HG03095 (cell line): ENCODE measurements at regions not wholly inside any gene's neighbourhood (a gene's known extent, or its start where the extent isn't known, plus 50 kb on each side); places are given as distances from the start of the nearest gene placed in this dataset.

Experiments
- ATAC-seq: cut with Tn5 transposase; IDR thresholded peaks from one replicate; pipeline ENCODE4 v1.9.1; 2021; ENCODE audit warnings: moderate library complexity; ENCODE audit not compliant: unreplicated experiment

DNA sequence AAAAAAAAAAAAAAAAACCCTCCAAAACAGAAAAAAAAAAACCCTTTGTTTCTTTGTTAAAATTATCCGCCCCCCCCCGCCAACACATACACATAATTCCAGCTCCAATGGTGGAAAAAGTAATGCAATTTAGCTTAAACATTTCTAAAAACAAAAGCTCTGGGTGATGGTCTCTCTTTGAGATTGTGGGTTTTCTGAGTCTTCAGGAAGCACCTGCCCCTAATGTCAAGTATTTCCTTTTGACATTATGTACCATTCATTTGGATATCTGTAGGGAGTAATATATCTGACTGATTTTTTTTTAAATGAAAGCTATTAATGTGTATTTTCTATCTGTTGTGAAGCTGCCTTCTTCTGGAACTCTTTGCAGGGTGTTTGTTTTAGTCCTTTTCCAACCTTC, 389.7 kb downstream of the TAF11L14 start:
- no peak for ATAC-seq

DNA sequence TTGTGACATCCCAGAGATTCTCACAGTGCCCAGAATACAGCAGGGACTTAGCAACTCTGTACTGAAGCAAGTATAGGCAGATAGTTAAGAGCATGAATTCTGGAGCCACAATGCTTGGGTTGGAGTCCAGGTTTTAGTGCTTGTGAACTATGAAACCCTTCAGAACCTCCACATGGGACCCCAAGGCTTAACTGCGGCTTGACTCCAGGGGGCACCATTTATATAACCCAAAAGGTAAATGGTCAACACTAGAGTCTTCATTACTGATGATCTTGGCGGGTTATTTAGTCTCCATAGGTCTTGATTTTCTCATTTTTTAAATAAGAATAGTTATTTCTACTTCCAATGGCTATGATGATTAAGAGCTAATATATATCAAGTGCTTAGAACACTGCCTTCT, 390.3 kb downstream of the TAF11L14 start:
- ATAC-seq: no peak

DNA sequence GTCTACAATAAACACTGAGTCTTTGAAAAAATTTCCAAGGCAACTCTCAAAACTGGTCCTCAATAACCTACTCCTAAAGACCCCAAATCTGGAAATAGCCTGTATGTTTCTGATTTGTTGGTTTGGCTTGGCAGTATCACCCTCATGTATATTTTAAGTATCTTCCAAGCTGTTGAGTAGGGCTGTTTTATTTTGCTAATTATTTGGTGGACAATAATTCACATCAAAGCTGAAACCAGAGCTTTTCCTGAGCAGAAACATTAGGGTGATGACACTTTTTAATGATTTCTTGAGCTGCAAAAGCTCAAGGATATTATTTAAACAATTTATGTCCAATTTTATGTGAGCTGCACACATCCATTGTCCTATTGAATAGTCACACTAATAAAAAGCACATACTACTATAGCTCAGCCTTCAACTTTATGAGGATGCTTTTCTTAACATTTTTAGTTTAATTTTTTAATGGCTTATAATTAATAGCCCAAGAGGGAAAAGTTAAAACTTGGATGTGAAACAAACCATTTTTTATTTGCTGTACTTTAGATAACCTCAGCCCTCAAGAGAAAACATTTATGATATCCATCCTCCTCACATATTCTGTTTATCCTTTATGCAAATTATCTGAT, 393.1 kb downstream of the TAF11L14 start:
- no peak for ATAC-seq

DNA sequence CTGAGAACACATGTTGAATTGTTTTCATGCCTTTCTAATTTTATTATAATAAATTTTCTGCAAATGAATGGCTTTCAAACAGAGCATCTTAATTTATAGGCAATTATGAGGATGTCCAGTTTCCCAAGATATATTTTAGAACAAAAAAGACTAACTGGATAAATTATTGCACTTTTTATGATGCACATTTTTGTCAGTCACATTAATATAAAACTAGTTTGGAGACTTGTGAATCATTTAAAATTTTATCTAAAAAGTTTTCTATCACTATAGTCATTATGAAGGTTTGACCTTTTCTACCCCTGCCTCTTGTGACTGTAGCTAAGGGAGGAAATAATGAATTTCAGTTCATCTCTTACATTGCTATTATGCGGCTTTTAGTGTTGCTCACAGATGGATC, 393.8 kb downstream of the TAF11L14 start:
- no peak for ATAC-seq

DNA sequence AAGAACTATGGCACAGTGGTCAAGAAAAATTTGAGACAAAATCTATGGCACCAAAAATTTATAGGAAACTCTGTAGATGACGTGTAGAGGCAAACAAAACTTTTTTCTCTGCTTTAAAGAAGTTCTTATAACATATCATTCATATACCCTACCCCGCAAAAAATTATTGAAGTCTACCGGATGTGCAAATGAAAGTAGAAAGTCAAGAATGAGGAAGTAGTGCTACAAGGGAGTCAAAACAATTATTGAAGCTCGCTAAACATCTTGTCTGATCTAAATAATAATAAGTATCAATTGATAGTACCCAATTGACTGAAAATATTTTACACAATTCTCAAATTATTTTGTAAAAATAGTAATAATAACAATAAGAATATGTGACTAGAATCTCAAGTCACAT, 398.5 kb downstream of the TAF11L14 start:
- no peak for ATAC-seq

DNA sequence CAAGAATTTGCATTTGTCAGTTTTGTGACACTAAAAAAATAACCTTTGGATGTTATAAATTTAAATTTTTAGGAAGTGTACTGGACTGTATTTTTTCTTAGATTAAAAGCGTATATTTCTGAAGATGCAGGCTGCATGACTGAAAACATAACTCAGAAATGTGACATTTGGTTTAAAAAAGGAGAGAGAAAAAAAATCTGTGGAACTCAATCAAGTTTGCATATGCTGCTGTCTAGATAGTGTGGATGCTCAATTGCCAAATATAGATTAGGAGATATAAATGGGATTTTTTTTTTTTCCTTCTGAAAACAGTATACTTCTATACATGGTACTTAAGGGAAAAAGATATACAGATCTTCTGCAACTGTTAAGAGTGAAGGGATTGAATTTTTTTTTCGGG, 402.3 kb downstream of the TAF11L14 start:
- ATAC-seq: no peak

DNA sequence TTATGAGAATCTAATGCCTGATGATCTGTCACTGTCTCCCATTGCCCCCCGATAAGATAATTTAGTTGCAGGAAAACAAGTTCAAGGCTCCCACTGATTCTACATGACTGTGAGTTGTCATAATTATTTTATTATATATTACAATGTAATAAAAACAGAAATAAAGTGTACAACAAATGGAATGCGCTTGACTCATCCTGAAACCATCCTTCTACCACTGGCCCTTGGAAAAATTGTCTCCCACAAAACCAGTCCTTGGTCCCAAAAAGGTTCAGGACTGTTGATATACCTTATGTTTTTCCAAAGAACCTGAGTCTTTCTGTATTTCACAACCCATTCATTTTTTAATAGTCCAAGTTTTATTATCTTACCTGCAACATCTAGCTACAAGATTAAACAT, 403.5 kb downstream of the TAF11L14 start:
- ATAC-seq: no peak

DNA sequence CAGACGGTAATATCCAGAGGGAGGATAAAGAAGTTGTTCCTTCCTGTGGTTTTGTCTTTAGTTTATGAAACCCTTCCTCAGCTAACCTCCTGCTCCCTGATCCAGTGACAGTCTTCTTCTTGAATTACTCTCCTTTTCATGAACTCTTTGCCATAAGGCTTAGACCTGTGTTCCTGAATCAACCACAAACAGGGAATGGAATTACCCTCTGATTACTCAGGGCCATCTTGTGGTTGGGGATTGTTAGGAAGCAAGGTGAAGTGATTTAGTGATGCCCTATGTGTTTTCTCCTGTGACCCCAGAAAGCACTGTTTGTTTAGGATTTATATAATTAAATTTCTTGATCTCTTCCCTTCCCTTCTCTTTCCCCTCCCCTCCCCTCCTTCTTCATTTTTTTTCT, 409.1 kb downstream of the TAF11L14 start:
- no peak for ATAC-seq

DNA sequence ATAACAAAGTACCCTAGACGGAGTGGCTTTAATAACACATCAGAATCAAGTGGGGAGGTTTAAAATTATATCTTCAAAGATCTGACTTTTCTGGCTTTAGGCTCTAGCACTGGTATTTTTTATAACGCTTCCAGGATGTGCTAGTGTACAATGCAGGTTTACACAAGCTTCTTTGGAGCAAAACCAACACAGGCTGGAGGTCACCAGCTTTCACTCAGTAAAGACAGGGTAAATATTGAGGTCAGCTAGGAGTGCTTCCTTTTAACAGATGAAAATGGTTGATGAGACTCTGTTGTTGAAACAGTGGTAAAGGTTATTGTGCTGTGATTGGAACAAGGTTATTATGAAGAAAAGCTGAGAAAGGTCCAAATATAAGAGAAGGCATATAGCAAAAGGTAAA, 414.2 kb downstream of the TAF11L14 start:
- no peak for ATAC-seq

DNA sequence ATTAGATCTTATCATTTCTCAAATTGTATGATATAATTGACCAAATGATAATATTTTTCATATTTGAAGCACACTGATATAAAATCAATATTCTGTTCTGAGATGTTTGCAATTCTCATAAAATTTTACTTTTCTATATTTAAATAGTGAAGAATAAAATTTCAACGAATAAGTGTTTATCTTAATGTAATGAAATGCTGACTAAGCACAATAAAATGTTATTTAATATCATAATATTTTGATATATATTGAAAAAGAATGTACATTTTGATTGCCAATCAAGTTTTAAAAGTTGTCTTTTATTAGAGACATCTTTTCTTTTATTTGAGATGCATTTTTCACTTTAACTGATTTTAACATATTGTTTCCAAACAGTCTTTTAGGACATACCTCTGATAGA, 416.1 kb downstream of the TAF11L14 start:
- ATAC-seq: no peak

DNA sequence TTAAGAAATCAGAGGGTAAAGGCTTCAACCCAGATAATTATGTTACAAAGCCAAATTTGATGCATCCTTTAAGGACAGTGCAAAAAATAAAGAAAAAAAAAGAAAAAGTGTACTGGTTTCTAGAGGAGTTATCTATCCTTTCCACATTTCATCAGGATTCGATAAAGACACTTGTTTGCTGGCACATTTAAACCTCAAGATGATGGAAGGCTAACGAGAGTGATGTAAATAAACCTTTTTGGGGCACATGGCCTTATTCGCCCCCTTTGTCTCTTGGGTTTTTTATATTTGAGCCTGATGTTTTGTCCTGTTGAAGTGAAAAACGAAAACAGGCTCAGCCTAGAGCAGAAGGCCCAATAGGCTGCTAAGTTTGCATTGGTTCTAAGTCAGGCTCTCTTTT, 416.5 kb downstream of the TAF11L14 start:
- no peak for ATAC-seq

DNA sequence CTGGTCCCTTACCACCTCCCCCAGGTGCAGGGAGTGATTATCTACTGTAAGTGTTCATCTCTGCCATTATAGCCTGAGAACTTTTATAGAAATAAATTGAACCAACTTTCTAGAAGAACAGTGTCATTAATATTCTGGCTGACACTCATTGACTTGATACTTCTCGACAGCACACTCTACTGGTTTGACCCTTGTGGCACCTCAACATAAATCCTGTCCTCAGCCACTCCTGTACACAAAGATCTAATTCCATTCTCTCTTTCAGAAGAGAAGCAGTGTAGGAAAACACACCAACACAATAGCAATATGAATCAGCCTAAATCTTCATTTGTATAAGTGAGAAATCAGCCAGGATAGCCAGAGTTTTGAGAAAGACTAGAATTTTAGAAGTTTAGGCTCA, 417.7 kb downstream of the TAF11L14 start:
- ATAC-seq: no peak

DNA sequence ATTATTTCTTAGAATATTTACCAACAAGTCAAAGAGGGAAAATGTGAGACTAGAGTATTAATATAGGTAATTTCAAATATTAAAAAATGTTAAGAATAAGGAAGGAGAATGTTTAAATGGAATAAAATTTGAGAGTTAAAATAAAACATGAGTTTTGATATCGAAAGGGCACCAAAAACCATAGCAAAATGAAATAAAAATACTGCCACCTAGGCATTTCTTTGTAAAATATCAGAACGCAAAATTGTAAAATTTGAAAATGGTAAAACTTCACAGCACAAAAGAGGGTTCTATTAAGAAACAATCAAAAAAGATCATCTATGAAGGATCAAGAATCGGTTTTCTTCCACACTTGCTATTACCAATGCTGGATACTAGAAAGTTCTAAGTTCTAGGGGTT, 418.3 kb downstream of the TAF11L14 start:
- ATAC-seq: no peak

DNA sequence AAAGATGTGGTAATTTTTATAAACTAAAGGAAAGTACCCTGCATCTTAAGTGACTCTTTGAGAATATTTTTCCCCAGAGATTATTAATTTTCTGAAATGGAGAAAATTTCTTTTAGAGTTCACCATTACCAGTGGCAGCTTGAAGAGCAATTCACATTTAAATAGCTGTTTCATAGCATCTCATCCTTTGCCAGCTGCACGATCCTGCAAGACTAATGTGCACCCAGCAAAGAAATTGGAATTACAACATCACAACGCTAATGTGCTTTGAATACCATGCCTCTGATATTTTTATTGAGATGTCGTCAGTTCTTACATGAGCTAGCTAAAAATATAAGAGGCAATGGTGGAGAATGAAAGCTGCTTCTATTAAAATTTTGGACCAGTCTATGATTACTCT, 423.5 kb downstream of the TAF11L14 start:
- no peak for ATAC-seq

DNA sequence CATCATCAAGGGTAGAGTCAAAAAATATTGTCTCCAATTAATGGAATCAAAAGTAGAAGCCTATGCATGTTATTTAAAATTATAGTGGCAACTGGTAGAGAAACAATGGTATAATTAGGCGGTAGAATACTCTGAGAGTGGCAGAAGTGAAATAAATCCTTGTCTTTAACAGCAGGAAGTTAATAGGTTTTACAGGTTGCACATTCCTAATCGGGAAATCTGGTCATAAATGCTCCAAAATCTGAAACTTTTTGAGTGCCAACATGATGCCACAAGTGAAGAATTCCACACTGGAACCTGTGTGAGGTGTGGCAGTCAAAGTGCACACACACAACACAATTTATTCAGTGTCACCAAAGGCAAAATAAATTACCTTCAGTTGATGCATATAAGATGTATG, 433.4 kb downstream of the TAF11L14 start:
- no peak for ATAC-seq

DNA sequence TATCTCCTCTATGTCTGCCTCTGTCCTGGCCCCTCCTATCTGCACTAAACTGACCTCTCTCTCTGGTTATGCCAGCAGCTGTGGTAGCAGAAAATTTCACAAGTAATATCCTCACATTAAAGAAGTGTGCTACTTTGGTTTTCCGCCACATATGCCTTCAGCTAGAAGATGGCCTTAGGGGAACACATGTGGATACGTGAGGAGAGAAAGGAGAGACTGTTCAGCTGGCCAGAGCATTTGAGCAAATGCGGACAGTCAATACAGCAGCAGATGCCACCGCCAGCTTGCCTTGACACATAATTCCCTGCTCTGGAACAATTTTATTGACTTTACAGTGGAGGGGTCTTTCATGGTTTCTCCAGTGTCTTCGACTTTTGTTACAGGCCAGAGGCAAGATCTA, 434.6 kb downstream of the TAF11L14 start:
- ATAC-seq: no peak

DNA sequence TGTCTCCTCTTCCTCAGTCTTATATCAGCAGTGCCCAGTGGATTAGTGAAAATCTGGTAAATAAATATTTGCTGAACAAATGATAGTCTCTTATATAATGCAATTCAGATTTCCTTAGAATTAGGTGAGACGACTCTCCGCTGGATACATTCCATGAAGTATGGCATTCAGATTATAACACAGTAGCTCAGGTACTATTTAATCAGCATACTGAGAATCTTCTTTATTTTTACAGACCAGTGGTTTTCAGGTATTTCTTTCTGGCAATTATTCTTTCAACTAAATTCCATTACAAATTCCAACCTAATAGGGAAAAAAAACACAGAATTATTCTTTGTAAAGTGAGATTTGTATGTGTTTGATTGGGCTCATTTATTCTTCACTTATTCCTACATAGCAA, 435.5 kb downstream of the TAF11L14 start:
- no peak for ATAC-seq

DNA sequence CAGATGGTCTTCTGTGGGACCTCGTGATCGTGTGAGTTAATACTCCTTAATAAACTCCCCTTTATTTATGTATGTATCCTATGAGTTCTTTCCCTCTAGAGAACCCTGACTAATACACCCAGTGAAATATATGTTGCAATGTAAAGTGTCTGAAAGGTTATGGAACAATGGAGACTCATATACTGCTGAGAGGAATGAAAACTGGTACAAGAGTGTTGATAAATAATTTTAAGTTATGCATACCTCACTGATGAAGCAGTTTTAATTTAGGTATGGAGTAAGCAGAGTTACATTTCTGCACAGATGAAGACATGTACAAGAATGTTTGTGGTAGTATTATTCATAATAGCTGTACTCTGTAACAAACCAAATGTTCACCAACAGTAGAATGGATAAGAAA, 438.3 kb downstream of the TAF11L14 start:
- no peak for ATAC-seq

DNA sequence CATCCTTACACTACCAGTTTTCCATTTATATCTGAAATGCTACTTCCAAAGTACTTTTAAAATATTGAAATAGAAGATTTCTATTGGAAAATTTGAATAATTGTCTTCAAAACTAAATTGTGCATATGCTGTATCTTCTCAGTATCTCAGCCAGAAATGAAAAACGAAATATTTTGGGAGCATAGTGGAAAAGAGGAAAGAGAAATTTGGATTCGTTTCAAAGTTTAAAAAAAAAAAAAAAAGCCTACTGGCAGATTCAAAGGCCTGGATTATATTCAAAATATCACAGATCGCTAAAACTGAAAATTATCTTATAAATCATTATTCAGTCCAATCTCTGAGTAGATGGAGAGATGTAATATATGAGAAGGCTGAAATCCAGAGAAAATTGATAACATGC, 440.7 kb downstream of the TAF11L14 start:
- ATAC-seq: no peak

DNA sequence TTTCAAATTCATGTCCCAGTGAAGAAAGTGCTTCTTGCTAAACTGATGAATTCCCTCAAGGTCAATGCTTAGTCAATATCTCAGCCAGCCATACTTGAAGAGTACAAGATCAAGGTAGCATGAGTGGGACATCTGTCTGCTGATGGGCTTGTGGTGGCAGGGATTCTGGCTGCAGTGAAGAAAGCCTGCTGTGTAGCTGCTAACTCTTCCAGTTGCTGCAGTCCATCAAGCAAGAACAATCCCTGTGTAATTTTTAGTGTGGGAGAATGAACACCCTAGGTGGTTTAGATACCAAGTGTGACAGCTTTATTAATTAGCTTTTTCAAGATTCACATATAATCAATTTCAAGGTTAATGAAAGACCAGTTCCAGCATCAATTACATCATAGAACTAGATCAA, 443.9 kb downstream of the TAF11L14 start:
- ATAC-seq: no peak

DNA sequence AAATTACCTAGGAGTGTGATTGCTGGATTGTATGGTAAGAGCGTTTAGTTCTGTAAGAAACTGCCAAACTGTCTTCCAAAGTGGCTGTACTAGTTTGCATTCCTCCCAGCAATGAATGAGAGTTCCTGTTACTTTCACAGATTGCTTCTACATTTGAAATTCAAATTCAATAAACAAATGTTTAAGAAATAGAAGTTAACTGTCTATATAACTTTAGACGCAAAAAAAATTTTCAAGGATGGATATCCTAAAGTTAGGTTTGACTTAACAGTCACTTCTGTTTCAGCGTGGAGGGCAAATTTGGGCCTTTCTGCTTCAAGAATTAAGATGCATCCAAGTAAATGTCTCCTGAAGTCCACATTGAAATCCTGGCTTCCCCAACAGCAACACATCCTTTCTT, 445.6 kb downstream of the TAF11L14 start:
- ATAC-seq: no peak

DNA sequence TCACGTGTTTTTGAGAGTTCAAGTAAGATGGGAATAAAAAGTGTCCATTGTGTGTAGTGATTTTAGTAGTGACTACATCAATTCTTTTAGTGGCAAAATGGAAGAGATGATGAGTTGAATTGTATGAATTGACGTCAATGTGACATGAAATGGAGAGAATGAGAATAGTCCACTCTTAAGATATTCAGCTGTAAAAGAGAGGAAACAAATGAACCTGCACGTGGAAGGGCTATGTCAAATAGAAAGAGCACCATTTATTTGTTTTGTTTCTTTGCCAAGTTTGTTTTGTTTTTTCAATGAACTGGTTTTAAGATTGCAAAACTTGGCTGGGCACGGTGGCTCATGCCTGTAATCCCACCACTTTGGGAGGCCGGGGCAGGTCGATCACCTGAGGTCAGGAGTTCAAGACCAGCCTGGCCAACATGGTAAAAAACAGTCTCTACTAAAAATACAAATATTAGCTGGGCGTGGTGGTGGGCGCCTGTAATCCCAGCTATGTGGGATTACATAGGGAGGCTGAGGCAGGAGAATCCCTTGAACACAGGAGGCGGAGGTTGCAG, 453.8 kb downstream of the TAF11L14 start:
- ATAC-seq: no peak

DNA sequence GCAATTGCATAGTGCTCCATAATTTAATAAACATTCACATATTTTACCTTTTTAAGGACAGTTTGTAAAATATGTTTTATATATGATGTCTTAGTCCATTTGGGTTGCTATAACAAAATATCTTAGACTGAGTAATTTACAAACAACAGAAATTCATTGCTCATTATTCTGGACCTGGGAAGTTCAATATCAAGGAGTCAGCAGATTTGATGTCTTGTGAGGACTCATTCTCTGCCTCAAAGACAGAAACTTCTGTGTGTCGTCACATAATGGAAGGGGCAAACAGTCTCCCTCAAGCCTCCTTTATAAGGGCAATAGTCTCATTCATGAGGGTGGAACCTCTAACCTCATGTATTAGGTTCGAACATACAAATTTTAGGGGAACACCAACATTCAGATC, 455.9 kb downstream of the TAF11L14 start:
- no peak for ATAC-seq
